ENCODE measurements at regions not wholly inside any gene's neighbourhood (a gene's known extent, or its start where the extent isn't known, plus 50 kb on each side); places are given as distances from the start of the nearest gene placed in this dataset.

GRCh38 chr13:85724546-85725432 lies 74.4 kb downstream of the SLITRK6 start:
- H3K4me3 ChIP-seq (ENCODE audit: low read depth, low read length), result no peak overlapping the region
- no peak for TF ChIP-seq CTCF (IDR thresholded peaks at IDR 0.05; ENCODE audit: low read depth, low read length, missing control alignments)
- DNase-seq (ENCODE audit: low read depth), result no peak

- DNase-seq (ENCODE audit: low read depth), result no peak
- H3K4me3 ChIP-seq (ENCODE audit: low read depth, low read length), result no peak overlapping the region
- TF ChIP-seq CTCF (IDR thresholded peaks at IDR 0.05; ENCODE audit: low read depth, low read length, missing control alignments), result no peak
These were observed 79.5 kb downstream of the SLITRK6 start for GRCh38 chr13:85719749-85720148.

- no peak overlapping the region for H3K4me3 ChIP-seq (ENCODE audit: low read depth, low read length)
- no peak for DNase-seq (ENCODE audit: low read depth)
- no peak for TF ChIP-seq CTCF (IDR thresholded peaks at IDR 0.05; ENCODE audit: low read depth, low read length, missing control alignments)
These were observed 81.3 kb downstream of the SLITRK6 start for GRCh38 chr13:85717921-85718320.

GRCh38 chr13:85710545-85710944 lies 88.7 kb downstream of the SLITRK6 start:
- no peak for DNase-seq (ENCODE audit: low read depth)
- no peak overlapping the region for H3K4me3 ChIP-seq (ENCODE audit: low read depth, low read length)
- no peak for TF ChIP-seq CTCF (IDR thresholded peaks at IDR 0.05; ENCODE audit: low read depth, low read length, missing control alignments)

GRCh38 chr13:85709721-85710120 lies 89.5 kb downstream of the SLITRK6 start:
- no peak for DNase-seq (ENCODE audit: low read depth)
- no peak for TF ChIP-seq CTCF (IDR thresholded peaks at IDR 0.05; ENCODE audit: low read depth, low read length, missing control alignments)
- H3K4me3 ChIP-seq (ENCODE audit: low read depth, low read length), result no peak overlapping the region

- no peak for DNase-seq (ENCODE audit: low read depth)
- H3K4me3 ChIP-seq (ENCODE audit: low read depth, low read length), result no peak overlapping the region
- TF ChIP-seq CTCF (IDR thresholded peaks at IDR 0.05; ENCODE audit: low read depth, low read length, missing control alignments), result no peak
These were observed 90.1 kb downstream of the SLITRK6 start for GRCh38 chr13:85709072-85709471.

- DNase-seq (ENCODE audit: low read depth), result no peak
- TF ChIP-seq CTCF (IDR thresholded peaks at IDR 0.05; ENCODE audit: low read depth, low read length, missing control alignments), result no peak
- no peak overlapping the region for H3K4me3 ChIP-seq (ENCODE audit: low read depth, low read length)
These were observed 98.3 kb downstream of the SLITRK6 start for GRCh38 chr13:85700906-85701305.

All from GM12864 (cell line).